ENCODE measurements at regions not wholly inside any gene's neighbourhood (a gene's known extent, or its start where the extent isn't known, plus 50 kb on each side); places are given as distances from the start of the nearest gene placed in this dataset.
A peak's percentile ranks its signal among the peaks of the same experiment; 100 is the strongest.

- Histone ChIP-seq H3K4me3 (no peak overlapping the region), H3K27ac (no peak overlapping the region), H3K36me3 (no peaks in the 10 kb centered on the region), H3K27me3 (no peaks in the 10 kb centered on the region), H3K4me1 (no peaks in the 10 kb centered on the region), H3K9me3 (no peaks in the 10 kb centered on the region)
- in situ Hi-C loops (cut with MboI; ENCODE audit: low sequenced_read_pairs in 4 of 4), result no loop called here
- intact Hi-C loops (cut with DNase I; ENCODE audit: low total_unique reads), result no loop called here
- ATAC-seq (no peak), DNase-seq (no peak)
- no peak for TF ChIP-seq POLR2A (IDR thresholded peaks at IDR 0.05)
- no peak for TF ChIP-seq CTCF (IDR thresholded peaks at IDR 0.05 in 4 of 5, conservative IDR thresholded peaks at IDR 0.05 in 1 of 5)
Observed at GRCh38 chr3:66753670-66754069, 244.4 kb upstream of the KBTBD8 start.

DNA sequence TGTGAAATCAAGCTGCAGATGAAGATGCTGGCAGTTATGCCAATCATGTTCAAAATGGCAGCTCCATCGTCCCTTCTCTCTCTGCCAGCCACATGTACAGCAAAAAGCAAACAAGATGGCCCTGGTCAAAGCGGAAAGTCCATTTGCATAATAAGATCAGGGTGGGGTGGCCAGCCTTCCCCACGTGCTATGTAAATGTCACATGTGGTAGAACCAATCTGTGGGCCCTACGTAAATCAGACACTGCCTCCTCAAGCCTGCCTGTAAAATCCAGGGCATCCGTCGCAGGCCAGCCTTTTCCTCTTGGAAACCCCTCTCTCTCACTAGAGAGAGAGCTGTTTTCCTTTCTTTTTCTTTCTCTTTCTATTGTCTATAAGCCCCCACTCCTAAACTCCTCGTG, 243.5 kb upstream of the KBTBD8 start:
- no peak overlapping the region for H3K27ac ChIP-seq
- intact Hi-C loops (cut with DNase I; ENCODE audit: low total_unique reads) (no loop called here), in situ Hi-C loops (cut with MboI; ENCODE audit: low sequenced_read_pairs in 4 of 4) (no loop called here)
- H3K36me3 ChIP-seq, result no peaks in the 10 kb centered on the region
- H3K4me1 ChIP-seq, result no peaks in the 10 kb centered on the region
- TF ChIP-seq CTCF (IDR thresholded peaks at IDR 0.05 in 4 of 5, conservative IDR thresholded peaks at IDR 0.05 in 1 of 5), result no peak
- no peak for TF ChIP-seq POLR2A (IDR thresholded peaks at IDR 0.05)
- ATAC-seq (no peak), DNase-seq (no peak)
- H3K27me3 ChIP-seq, result no peaks in the 10 kb centered on the region
- no peaks in the 10 kb centered on the region for H3K9me3 ChIP-seq
- no peak overlapping the region for H3K4me3 ChIP-seq

DNA sequence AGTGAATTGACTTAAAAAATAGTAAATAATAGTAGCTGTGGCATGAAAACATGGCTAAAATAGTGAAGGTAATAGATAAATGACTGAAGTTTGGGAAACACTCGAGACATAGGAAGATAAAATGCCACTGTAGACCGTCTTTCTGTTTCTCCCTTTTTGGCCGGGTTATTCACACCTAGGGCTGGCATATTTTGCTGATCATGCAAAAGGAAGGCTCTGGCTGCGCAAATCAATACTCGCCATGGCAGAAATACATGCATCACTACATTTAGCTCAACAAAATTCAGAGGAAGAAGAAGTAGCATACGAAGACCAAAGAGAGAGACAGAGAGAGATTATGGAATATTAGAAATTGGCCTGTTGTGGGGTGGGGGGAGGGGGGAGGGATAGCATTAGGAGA, 242.2 kb upstream of the KBTBD8 start:
- Histone ChIP-seq H3K27ac (no peak overlapping the region), H3K27me3 (no peaks in the 10 kb centered on the region), H3K4me3 (no peak overlapping the region), H3K9me3 (no peaks in the 10 kb centered on the region), H3K4me1 (peaks cover 5 to 6% of the 10 kb centered on the region in 2 donors), H3K36me3 (no peaks in the 10 kb centered on the region)
- TF ChIP-seq CTCF (IDR thresholded peaks at IDR 0.05 in 4 of 5, conservative IDR thresholded peaks at IDR 0.05 in 1 of 5) (no peak), POLR2A (IDR thresholded peaks at IDR 0.05) (no peak)
- intact Hi-C loops (cut with DNase I; ENCODE audit: low total_unique reads) (no loop called here), in situ Hi-C loops (cut with MboI; ENCODE audit: low sequenced_read_pairs in 4 of 4) (no loop called here)
- ATAC-seq, result no peak
- DNase-seq, result no peak

- peaks cover 7 to 13% of the 10 kb centered on the region in 2 donors for H3K4me1 ChIP-seq
- H3K4me3 ChIP-seq, result no peak overlapping the region
- no peak overlapping the region for H3K27ac ChIP-seq
- DNase-seq (no peak), ATAC-seq (no peak)
- no peaks in the 10 kb centered on the region for H3K36me3 ChIP-seq
- TF ChIP-seq CTCF (IDR thresholded peaks at IDR 0.05 in 4 of 5, conservative IDR thresholded peaks at IDR 0.05 in 1 of 5) (peak in 1 of 5 experiments; percentile 12), POLR2A (IDR thresholded peaks at IDR 0.05) (no peak)
- no peaks in the 10 kb centered on the region for H3K27me3 ChIP-seq
- intact Hi-C loops (cut with DNase I; ENCODE audit: low total_unique reads) (no loop called here), in situ Hi-C loops (cut with MboI; ENCODE audit: low sequenced_read_pairs in 4 of 4) (no loop called here)
- H3K9me3 ChIP-seq, result no peaks in the 10 kb centered on the region
Observed at GRCh38 chr3:66756468-66757036, 241.6 kb upstream of the KBTBD8 start.

All from gastrocnemius medialis (tissue), 4 donors.